OCI-LY3 (cell line): ENCODE measurements at regions not wholly inside any gene's neighbourhood (a gene's known extent, or its start where the extent isn't known, plus 50 kb on each side); places are given as distances from the start of the nearest gene placed in this dataset.

Experiments used
- H2AFZ ChIP-seq: fragments of 200-600, 300-600 bp; shearing (Covaris generic); 2 replicates; pipeline ENCODE4 v1.6.0; 2014; ENCODE audit warnings: antibody characterized with exemption, low read depth, low read length
- H3K27ac ChIP-seq: fragments of 200-600, 300-600 bp; sonication (generic); 2 replicates; pipeline ENCODE4 v1.5.1; 2014; ENCODE audit warnings: mild to moderate bottlenecking, low read length, moderate library complexity, mixed read lengths
- H3K27me3 ChIP-seq: fragments of 200-600, 300-600 bp; sonication (generic); 2 replicates; pipeline ENCODE4 v1.6.1; 2014; ENCODE audit warnings: low read depth, low read length, mixed read lengths
- H3K36me3 ChIP-seq: fragments of 200-600, 300-600 bp; sonication (generic); replicated peaks from 2 replicates; pipeline ENCODE3; 2014; ENCODE audit warnings: low read depth, low read length, mixed read lengths
- H3K4me1 ChIP-seq: fragments of 300-600, 200-600 bp; sonication (generic); 2 replicates; pipeline ENCODE4 v1.6.1; 2014; ENCODE audit warnings: low read length, mixed read lengths
- H3K4me2 ChIP-seq: fragments of 200-600, 300-600 bp; sonication (generic); 2 replicates; pipeline ENCODE4 v1.6.1; 2014; ENCODE audit warnings: low read length, mixed read lengths
- H3K4me3 ChIP-seq: fragments of 300-600, 200-600 bp; sonication (generic); 2 replicates; pipeline ENCODE4 v1.5.1; 2014; ENCODE audit warnings: antibody characterized with exemption, mild to moderate bottlenecking, low read length, moderate library complexity
- H3K79me2 ChIP-seq: fragments of 300-600, 200-600 bp; shearing (Covaris generic); 2 replicates; pipeline ENCODE4 v1.6.1; 2014; ENCODE audit warnings: mild to moderate bottlenecking, low read length, mixed read lengths
- H3K9ac ChIP-seq: fragments of 300-600, 200-600 bp; shearing (Covaris generic); 2 replicates; pipeline ENCODE4 v1.6.0; 2014; ENCODE audit warnings: mild to moderate bottlenecking, low read length, moderate library complexity
- H3K9me3 ChIP-seq: fragments of 200-600, 300-600 bp; shearing (Covaris generic); 2 replicates; pipeline ENCODE4 v1.6.1; 2014; ENCODE audit warnings: low read length, mixed read lengths; ENCODE audit not compliant: insufficient read depth
- H4K20me1 ChIP-seq: fragments of 200-600, 300-600 bp; sonication (generic); 2 replicates; pipeline ENCODE4 v1.6.1; 2016; ENCODE audit warnings: low read length, mixed read lengths; ENCODE audit not compliant: insufficient read depth
- EZH2phosphoT487 ChIP-seq: fragments of 200-600 bp; shearing (Covaris generic); IDR thresholded peaks from 2 replicates; pipeline ENCODE4 v1.6.1; 2018; ENCODE audit warnings: antibody characterized with exemption, mixed run types, low read depth
- TF ChIP-seq, protein P1 (sequence below): fragments of 200-600, 300-600 bp; sonication (generic); IDR thresholded peaks from 2 replicates; pipeline ENCODE4 v1.5.1; 2014; ENCODE audit warnings: antibody characterized with exemption, low read length, low read depth

DNA sequence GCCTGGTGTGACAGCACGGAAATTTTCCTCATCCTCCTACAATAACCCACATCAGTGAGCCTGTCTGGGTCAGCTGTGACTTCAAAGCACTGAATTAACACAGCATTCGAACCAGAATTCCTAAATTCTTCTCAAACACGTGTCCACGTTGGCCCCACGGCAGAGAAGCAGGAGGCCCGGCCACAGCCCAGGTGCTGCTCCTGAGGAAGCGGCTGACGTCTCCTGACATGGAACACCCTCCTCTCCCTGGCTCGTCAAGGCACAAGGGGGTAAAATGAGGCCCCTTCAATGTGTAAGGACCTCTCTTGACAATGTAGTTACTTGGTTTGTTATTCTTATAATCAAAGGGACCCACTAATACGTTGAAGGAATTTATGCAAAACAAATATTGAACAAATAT lies 156.3 kb upstream of the GSC start:
- Histone ChIP-seq H3K27ac (no peak overlapping the region), H2AFZ (no peak overlapping the region), H3K4me2 (no peak overlapping the region), H3K4me3 (no peak overlapping the region), H3K36me3 (no peaks in the 10 kb centered on the region), H3K9me3 (no peaks in the 10 kb centered on the region), H3K27me3 (peaks cover 4% of the 10 kb centered on the region; the same call in 1 of the 2 replicates), H3K4me1 (no peaks in the 10 kb centered on the region), H3K9ac (no peak overlapping the region), H3K79me2 (no peaks in the 10 kb centered on the region), H4K20me1 (no peaks in the 10 kb centered on the region)
- no peak for TF ChIP-seq EZH2phosphoT487
- TF ChIP-seq, protein P1, sequence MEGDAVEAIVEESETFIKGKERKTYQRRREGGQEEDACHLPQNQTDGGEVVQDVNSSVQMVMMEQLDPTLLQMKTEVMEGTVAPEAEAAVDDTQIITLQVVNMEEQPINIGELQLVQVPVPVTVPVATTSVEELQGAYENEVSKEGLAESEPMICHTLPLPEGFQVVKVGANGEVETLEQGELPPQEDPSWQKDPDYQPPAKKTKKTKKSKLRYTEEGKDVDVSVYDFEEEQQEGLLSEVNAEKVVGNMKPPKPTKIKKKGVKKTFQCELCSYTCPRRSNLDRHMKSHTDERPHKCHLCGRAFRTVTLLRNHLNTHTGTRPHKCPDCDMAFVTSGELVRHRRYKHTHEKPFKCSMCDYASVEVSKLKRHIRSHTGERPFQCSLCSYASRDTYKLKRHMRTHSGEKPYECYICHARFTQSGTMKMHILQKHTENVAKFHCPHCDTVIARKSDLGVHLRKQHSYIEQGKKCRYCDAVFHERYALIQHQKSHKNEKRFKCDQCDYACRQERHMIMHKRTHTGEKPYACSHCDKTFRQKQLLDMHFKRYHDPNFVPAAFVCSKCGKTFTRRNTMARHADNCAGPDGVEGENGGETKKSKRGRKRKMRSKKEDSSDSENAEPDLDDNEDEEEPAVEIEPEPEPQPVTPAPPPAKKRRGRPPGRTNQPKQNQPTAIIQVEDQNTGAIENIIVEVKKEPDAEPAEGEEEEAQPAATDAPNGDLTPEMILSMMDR = no peak

DNA sequence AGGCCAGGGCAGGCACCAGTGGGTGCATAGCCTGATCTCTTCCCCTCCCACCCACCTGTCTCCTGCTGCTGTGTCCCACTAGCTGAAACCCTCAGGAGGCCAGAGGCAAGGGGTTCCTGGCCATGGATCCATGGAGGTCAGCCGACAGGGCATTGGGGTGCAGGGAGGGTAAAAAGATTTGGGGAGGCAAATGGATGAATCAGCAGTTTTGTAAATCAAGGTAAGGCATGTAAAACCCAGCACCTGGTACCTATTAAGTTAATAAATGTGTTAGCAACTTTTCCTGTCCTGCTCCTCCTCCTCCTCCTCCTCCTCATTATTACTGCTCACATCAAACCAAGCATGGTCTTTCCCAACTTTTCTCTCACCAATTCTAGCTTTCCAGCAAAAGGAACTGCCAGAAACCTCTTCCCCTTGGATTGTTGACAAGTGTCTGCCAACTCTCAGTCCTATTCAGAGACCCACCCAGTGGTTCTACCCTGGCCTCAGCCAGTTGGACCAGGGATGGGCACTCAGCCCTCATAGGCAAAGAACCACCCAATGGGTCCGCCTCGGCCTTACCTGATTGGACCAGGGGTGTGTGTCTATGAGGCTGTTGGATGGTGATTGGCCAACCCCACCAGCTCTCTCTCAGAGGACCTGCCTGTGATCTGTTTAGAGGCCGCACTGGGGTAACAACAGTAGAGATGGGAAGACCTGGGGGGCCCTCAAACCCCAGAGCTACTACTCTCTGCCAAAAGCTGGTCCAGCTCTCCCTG lies 155.7 kb upstream of the GSC start:
- Histone ChIP-seq H3K4me1 (no peaks in the 10 kb centered on the region), H4K20me1 (no peaks in the 10 kb centered on the region), H3K27ac (no peak overlapping the region), H3K4me3 (no peak overlapping the region), H3K27me3 (no peaks in the 10 kb centered on the region; the same call in 1 of the 2 replicates), H2AFZ (no peak overlapping the region), H3K36me3 (no peaks in the 10 kb centered on the region), H3K79me2 (no peaks in the 10 kb centered on the region), H3K9ac (no peak overlapping the region), H3K9me3 (no peaks in the 10 kb centered on the region), H3K4me2 (no peak overlapping the region)
- TF ChIP-seq EZH2phosphoT487 = no peak
- TF ChIP-seq, protein P1 = no peak

DNA sequence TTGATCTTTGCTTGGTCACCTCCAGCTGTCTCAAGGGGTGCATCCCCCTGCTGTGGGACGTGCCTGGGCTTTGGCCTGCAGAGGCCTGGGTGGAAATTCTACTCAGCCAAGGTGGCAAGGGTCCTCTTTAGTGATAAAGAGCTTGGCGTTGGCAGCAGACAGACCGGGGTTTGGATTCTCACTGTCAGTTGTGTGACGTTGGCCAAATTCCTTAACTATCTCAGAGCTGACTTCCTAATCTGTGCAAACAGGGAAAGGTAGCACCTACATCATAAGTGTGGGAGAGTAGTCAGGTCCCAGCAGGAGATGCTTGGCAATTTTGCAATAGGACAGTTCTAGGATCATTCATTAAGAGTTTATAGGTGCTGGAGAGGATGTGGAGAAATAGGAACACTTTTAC lies 154.3 kb upstream of the GSC start:
- H3K4me2 ChIP-seq = no peak overlapping the region
- H3K9me3 ChIP-seq = no peaks in the 10 kb centered on the region
- H3K27ac ChIP-seq = no peak overlapping the region
- peaks cover 9% of the 10 kb centered on the region; the same call in 1 of the 2 replicates for H3K27me3 ChIP-seq
- H3K79me2 ChIP-seq = no peaks in the 10 kb centered on the region
- no peaks in the 10 kb centered on the region for H3K36me3 ChIP-seq
- no peaks in the 10 kb centered on the region for H4K20me1 ChIP-seq
- TF ChIP-seq EZH2phosphoT487 = no peak
- TF ChIP-seq, protein P1 = no peak
- no peak overlapping the region for H3K9ac ChIP-seq
- H3K4me3 ChIP-seq = no peak overlapping the region
- no peaks in the 10 kb centered on the region for H3K4me1 ChIP-seq
- no peak overlapping the region for H2AFZ ChIP-seq

DNA sequence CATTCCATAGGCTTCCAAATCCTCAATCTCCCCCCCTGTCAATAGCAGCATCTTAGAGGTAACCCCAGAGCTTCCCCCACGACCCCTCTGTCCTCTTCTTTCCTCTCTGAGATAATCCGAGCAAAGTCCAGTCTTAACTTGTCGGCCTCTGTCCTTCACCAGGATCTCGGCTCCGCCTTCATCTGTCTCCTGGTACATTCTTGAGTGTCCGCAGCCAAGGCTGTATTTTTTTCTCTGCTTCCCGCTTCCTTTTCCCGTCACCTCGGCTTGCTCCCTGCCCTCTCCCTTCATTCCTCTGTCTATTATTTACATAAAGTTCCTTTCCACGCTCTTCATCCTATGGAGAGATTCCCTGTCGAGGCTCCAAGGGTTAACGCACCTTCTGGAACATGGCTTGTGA lies 153.9 kb upstream of the GSC start:
- H3K27me3 ChIP-seq = peaks cover 9% of the 10 kb centered on the region; the same call in 1 of the 2 replicates
- H2AFZ ChIP-seq = no peak overlapping the region
- TF ChIP-seq EZH2phosphoT487 = no peak
- TF ChIP-seq, protein P1 = no peak
- no peak overlapping the region for H3K27ac ChIP-seq
- no peaks in the 10 kb centered on the region for H3K36me3 ChIP-seq
- no peaks in the 10 kb centered on the region for H3K79me2 ChIP-seq
- no peak overlapping the region for H3K4me3 ChIP-seq
- no peaks in the 10 kb centered on the region for H4K20me1 ChIP-seq
- H3K9ac ChIP-seq = no peak overlapping the region
- no peaks in the 10 kb centered on the region for H3K9me3 ChIP-seq
- no peak overlapping the region for H3K4me2 ChIP-seq
- no peaks in the 10 kb centered on the region for H3K4me1 ChIP-seq
